ENCODE measurements at regions not wholly inside any gene's neighbourhood (a gene's known extent, or its start where the extent isn't known, plus 50 kb on each side); places are given as distances from the start of the nearest gene placed in this dataset.

- no peaks in the 10 kb centered on the region for H3K9me3 ChIP-seq
- no peak overlapping the region for H3K27ac Mint-ChIP-seq
- DNase-seq (no peak), ATAC-seq (replicated peaks in 1 of 4) (no peak)
- WGBS (ENCODE audit: insufficient coverage): 100% methylated on average over 1 of the region's 1 CpG
- CTCF ChIA-PET: no interaction called here
- H3K36me3 ChIP-seq (ENCODE audit: control insufficient read depth in 2 of 2, extremely low read depth in 1 of 2, insufficient read depth in 1 of 2, low read length in 1 of 2): no peaks in the 10 kb centered on the region
- H3K4me1 ChIP-seq (ENCODE audit: control insufficient read depth in 1 of 2, extremely low read depth in 1 of 2, insufficient read depth in 2 of 2, low read length in 2 of 2): no peaks in the 10 kb centered on the region
- H3K4me1 Mint-ChIP-seq: no peaks in the 10 kb centered on the region
- peaks cover 0 to 3% of the 10 kb centered on the region in 2 experiments for H3K27me3 ChIP-seq (replicated peaks in 1 of 2; ENCODE audit: control insufficient read depth in 2 of 2, extremely low read depth in 1 of 2, insufficient read depth in 2 of 2, low read length in 1 of 2)
- no peak overlapping the region for H3K4me3 ChIP-seq (ENCODE audit: control insufficient read depth in 1 of 2, extremely low read depth in 1 of 2, low read length in 1 of 2)
- no peaks in the 10 kb centered on the region for H3K9me3 Mint-ChIP-seq
- peaks cover 4 to 10% of the 10 kb centered on the region in 2 donors for H3K27me3 Mint-ChIP-seq
- POLR2A ChIA-PET: no interaction called here
- no peaks in the 10 kb centered on the region for H3K36me3 Mint-ChIP-seq
- no peak overlapping the region for H3K4me3 Mint-ChIP-seq
- H3K27ac ChIP-seq (ENCODE audit: low read length): no peak overlapping the region
Measured at GRCh38 chr1:55484173-55484572, 269.0 kb upstream of the USP24 start.

- Mint-ChIP-seq H3K4me1 (no peaks in the 10 kb centered on the region), H3K27ac (no peak overlapping the region), H3K9me3 (no peaks in the 10 kb centered on the region), H3K27me3 (peaks cover 7 to 10% of the 10 kb centered on the region in 2 donors), H3K36me3 (no peaks in the 10 kb centered on the region), H3K4me3 (no peak overlapping the region)
- ChIA-PET POLR2A (no interaction called here), CTCF (interaction anchor here in 1 of 2 donors (0.6 kb wide), 1 partner anchor 31 kb away, joined by 6 read pairs; no protein-coding TSS in a partner anchor)
- no peak for DNase-seq
- no peaks in the 10 kb centered on the region for H3K9me3 ChIP-seq
- no peaks in the 10 kb centered on the region for H3K4me1 ChIP-seq (ENCODE audit: control insufficient read depth in 1 of 2, extremely low read depth in 1 of 2, insufficient read depth in 2 of 2, low read length in 2 of 2)
- no CpG with 5 or more reads among the region's 2 CpGs for WGBS (ENCODE audit: insufficient coverage)
- H3K36me3 ChIP-seq (ENCODE audit: control insufficient read depth in 2 of 2, extremely low read depth in 1 of 2, insufficient read depth in 1 of 2, low read length in 1 of 2): no peaks in the 10 kb centered on the region
- no peak overlapping the region for H3K27ac ChIP-seq (ENCODE audit: low read length)
- no peak for ATAC-seq (replicated peaks in 1 of 4)
- peaks cover 0 to 3% of the 10 kb centered on the region in 2 experiments for H3K27me3 ChIP-seq (replicated peaks in 1 of 2; ENCODE audit: control insufficient read depth in 2 of 2, extremely low read depth in 1 of 2, insufficient read depth in 2 of 2, low read length in 1 of 2)
- H3K4me3 ChIP-seq (ENCODE audit: control insufficient read depth in 1 of 2, extremely low read depth in 1 of 2, low read length in 1 of 2): no peak overlapping the region
Measured at GRCh38 chr1:55483523-55483922, 268.4 kb upstream of the USP24 start.

GRCh38 chr1:55481634-55482033 is 266.5 kb upstream of the USP24 start:
- H3K27me3 ChIP-seq (replicated peaks in 1 of 2; ENCODE audit: control insufficient read depth in 2 of 2, extremely low read depth in 1 of 2, insufficient read depth in 2 of 2, low read length in 1 of 2): peaks cover 0 to 3% of the 10 kb centered on the region in 2 experiments
- no peak overlapping the region for H3K27ac ChIP-seq (ENCODE audit: low read length)
- ChIA-PET POLR2A (no interaction called here), CTCF (no interaction called here)
- ATAC-seq (replicated peaks in 1 of 4) (no peak), DNase-seq (no peak)
- no CpG with 5 or more reads among the region's 3 CpGs for WGBS (ENCODE audit: insufficient coverage)
- H3K27ac Mint-ChIP-seq: no peak overlapping the region
- no peaks in the 10 kb centered on the region for H3K4me1 Mint-ChIP-seq
- no peaks in the 10 kb centered on the region for H3K4me1 ChIP-seq (ENCODE audit: control insufficient read depth in 1 of 2, extremely low read depth in 1 of 2, insufficient read depth in 2 of 2, low read length in 2 of 2)
- no peaks in the 10 kb centered on the region for H3K36me3 ChIP-seq (ENCODE audit: control insufficient read depth in 2 of 2, extremely low read depth in 1 of 2, insufficient read depth in 1 of 2, low read length in 1 of 2)
- no peak overlapping the region for H3K4me3 Mint-ChIP-seq
- no peaks in the 10 kb centered on the region for H3K9me3 Mint-ChIP-seq
- H3K36me3 Mint-ChIP-seq: no peaks in the 10 kb centered on the region
- peaks cover 12 to 13% of the 10 kb centered on the region in 2 donors for H3K27me3 Mint-ChIP-seq
- H3K9me3 ChIP-seq: no peaks in the 10 kb centered on the region
- no peak overlapping the region for H3K4me3 ChIP-seq (ENCODE audit: control insufficient read depth in 1 of 2, extremely low read depth in 1 of 2, low read length in 1 of 2)

- Histone ChIP-seq H3K4me1 (ENCODE audit: control insufficient read depth in 1 of 2, extremely low read depth in 1 of 2, insufficient read depth in 2 of 2, low read length in 2 of 2) (no peaks in the 10 kb centered on the region), H3K36me3 (ENCODE audit: control insufficient read depth in 2 of 2, extremely low read depth in 1 of 2, insufficient read depth in 1 of 2, low read length in 1 of 2) (no peaks in the 10 kb centered on the region), H3K27me3 (replicated peaks in 1 of 2; ENCODE audit: control insufficient read depth in 2 of 2, extremely low read depth in 1 of 2, insufficient read depth in 2 of 2, low read length in 1 of 2) (peaks cover 0 to 3% of the 10 kb centered on the region in 2 experiments), H3K4me3 (ENCODE audit: control insufficient read depth in 1 of 2, extremely low read depth in 1 of 2, low read length in 1 of 2) (no peak overlapping the region), H3K27ac (ENCODE audit: low read length) (no peak overlapping the region), H3K9me3 (no peaks in the 10 kb centered on the region)
- ChIA-PET POLR2A (no interaction called here), CTCF (no interaction called here)
- no peaks in the 10 kb centered on the region for H3K9me3 Mint-ChIP-seq
- 100% methylated on average over 1 of the region's 2 CpGs for WGBS (ENCODE audit: insufficient coverage)
- no peak overlapping the region for H3K4me3 Mint-ChIP-seq
- H3K27ac Mint-ChIP-seq: no peak overlapping the region
- no peaks in the 10 kb centered on the region for H3K36me3 Mint-ChIP-seq
- H3K4me1 Mint-ChIP-seq: no peaks in the 10 kb centered on the region
- DNase-seq (no peak), ATAC-seq (replicated peaks in 1 of 4) (no peak)
- H3K27me3 Mint-ChIP-seq: peaks cover 11 to 17% of the 10 kb centered on the region in 2 donors
Measured at GRCh38 chr1:55480029-55480795, 265.0 kb upstream of the USP24 start.

GRCh38 chr1:55478742-55479141 is 263.6 kb upstream of the USP24 start:
- no peak for DNase-seq
- Histone ChIP-seq H3K4me1 (ENCODE audit: control insufficient read depth in 1 of 2, extremely low read depth in 1 of 2, insufficient read depth in 2 of 2, low read length in 2 of 2) (no peaks in the 10 kb centered on the region), H3K4me3 (ENCODE audit: control insufficient read depth in 1 of 2, extremely low read depth in 1 of 2, low read length in 1 of 2) (no peak overlapping the region), H3K27ac (ENCODE audit: low read length) (no peak overlapping the region), H3K36me3 (ENCODE audit: control insufficient read depth in 2 of 2, extremely low read depth in 1 of 2, insufficient read depth in 1 of 2, low read length in 1 of 2) (no peaks in the 10 kb centered on the region), H3K9me3 (no peaks in the 10 kb centered on the region), H3K27me3 (replicated peaks in 1 of 2; ENCODE audit: control insufficient read depth in 2 of 2, extremely low read depth in 1 of 2, insufficient read depth in 2 of 2, low read length in 1 of 2) (no peaks in the 10 kb centered on the region)
- ATAC-seq (replicated peaks in 1 of 4): no peak
- no peak overlapping the region for H3K27ac Mint-ChIP-seq
- no peak overlapping the region for H3K4me3 Mint-ChIP-seq
- POLR2A ChIA-PET: interaction anchor here in 1 of 2 donors (0.7 kb wide), 1 partner anchor 52 kb away, joined by 4 read pairs; no protein-coding TSS in a partner anchor
- no CpG with 5 or more reads among the region's 2 CpGs for WGBS (ENCODE audit: insufficient coverage)
- H3K27me3 Mint-ChIP-seq: peaks cover 14 to 22% of the 10 kb centered on the region in 2 donors
- H3K36me3 Mint-ChIP-seq: no peaks in the 10 kb centered on the region
- CTCF ChIA-PET: interaction anchor here in 1 of 2 donors (0.6 to 0.8 kb wide), 2 partner anchors 163 to 1106 kb away, joined by 3 read pairs; no protein-coding TSS in a partner anchor
- no peaks in the 10 kb centered on the region for H3K9me3 Mint-ChIP-seq
- H3K4me1 Mint-ChIP-seq: no peaks in the 10 kb centered on the region

GRCh38 chr1:55477953-55478352 is 262.8 kb upstream of the USP24 start:
- no peaks in the 10 kb centered on the region for H3K4me1 Mint-ChIP-seq
- WGBS (ENCODE audit: insufficient coverage): 96% methylated on average over 3 of the region's 4 CpGs

More at GRCh38 chr1:55477953-55478352, 262.8 kb upstream of the USP24 start:
- peaks cover 20 to 27% of the 10 kb centered on the region in 2 donors for H3K27me3 Mint-ChIP-seq
- CTCF ChIA-PET: interaction anchor here in 1 of 2 donors (0.8 kb wide), 1 partner anchor 1107 kb away, joined by 3 read pairs; no protein-coding TSS in a partner anchor
- POLR2A ChIA-PET: no interaction called here
- H3K36me3 Mint-ChIP-seq: no peaks in the 10 kb centered on the region
- DNase-seq (no peak), ATAC-seq (replicated peaks in 1 of 4) (no peak)
- no peak overlapping the region for H3K4me3 ChIP-seq (ENCODE audit: control insufficient read depth in 1 of 2, extremely low read depth in 1 of 2, low read length in 1 of 2)
- H3K36me3 ChIP-seq (ENCODE audit: control insufficient read depth in 2 of 2, extremely low read depth in 1 of 2, insufficient read depth in 1 of 2, low read length in 1 of 2): no peaks in the 10 kb centered on the region
- no peaks in the 10 kb centered on the region for H3K4me1 ChIP-seq (ENCODE audit: control insufficient read depth in 1 of 2, extremely low read depth in 1 of 2, insufficient read depth in 2 of 2, low read length in 2 of 2)
- no peak overlapping the region for H3K4me3 Mint-ChIP-seq
- H3K27me3 ChIP-seq (replicated peaks in 1 of 2; ENCODE audit: control insufficient read depth in 2 of 2, extremely low read depth in 1 of 2, insufficient read depth in 2 of 2, low read length in 1 of 2): no peaks in the 10 kb centered on the region
- no peaks in the 10 kb centered on the region for H3K9me3 ChIP-seq
- no peaks in the 10 kb centered on the region for H3K9me3 Mint-ChIP-seq
- no peak overlapping the region for H3K27ac ChIP-seq (ENCODE audit: low read length)
- no peak overlapping the region for H3K27ac Mint-ChIP-seq
